Smooth muscle cell (in vitro differentiated cells): ENCODE measurements at regions not wholly inside any gene's neighbourhood (a gene's known extent, or its start where the extent isn't known, plus 50 kb on each side); places are given as distances from the start of the nearest gene placed in this dataset.

ENCODE experiments used
- DNase-seq: peaks from one replicate; lab custom pipeline; 2025; ENCODE audit not compliant: unreplicated experiment; lab: John Stamatoyannopoulos, UW
- H2AFZ ChIP-seq: fragments of 200-600 bp; sonication (generic); 2 replicates; pipeline ENCODE4 v1.6.0; 2016; ENCODE audit warnings: antibody characterized with exemption, low read depth, mild to moderate bottlenecking
- H3F3A ChIP-seq: fragments of 200-600 bp; sonication (generic); 2 replicates; pipeline ENCODE4 v1.6.0; 2017; ENCODE audit warnings: antibody characterized with exemption, low read depth
- H3K27ac ChIP-seq: fragments of 200-600 bp; sonication (generic); 2 replicates; pipeline ENCODE4 v1.5.1; 2016; ENCODE audit warnings: low read depth, mild to moderate bottlenecking
- H3K27me3 ChIP-seq: fragments of 200-600 bp; sonication (generic); 2 replicates; pipeline ENCODE4 v1.6.1; 2016; ENCODE audit warnings: low read depth, mild to moderate bottlenecking
- H3K36me3 ChIP-seq: fragments of 200-600 bp; sonication (generic); 2 replicates; pipeline ENCODE4 v1.5.1; 2016; ENCODE audit warnings: low read depth
- H3K4me1 ChIP-seq: fragments of 200-600 bp; sonication (generic); 2 replicates; pipeline ENCODE4 v1.5.1; 2016; ENCODE audit warnings: low read depth
- H3K4me2 ChIP-seq: fragments of 200-600 bp; sonication (generic); 2 replicates; pipeline ENCODE4 v1.6.0; 2016; ENCODE audit warnings: mild to moderate bottlenecking
- H3K4me3 ChIP-seq: fragments of 200-600 bp; sonication (generic); 2 replicates; pipeline ENCODE4 v1.5.1; 2016; ENCODE audit warnings: mild to moderate bottlenecking
- H3K79me2 ChIP-seq: fragments of 200-600 bp; sonication (generic); 2 replicates; pipeline ENCODE4 v1.6.0; 2016; ENCODE audit warnings: low read depth, mild to moderate bottlenecking
- H3K9ac ChIP-seq: fragments of 200-600 bp; sonication (generic); 2 replicates; pipeline ENCODE4 v1.6.0; 2016; ENCODE audit warnings: low read depth
- H3K9me3 ChIP-seq: fragments of 200-600 bp; sonication (generic); replicated peaks from 2 replicates; pipeline ENCODE4 v1.5.1; 2016; ENCODE audit warnings: low read depth
- H4K20me1 ChIP-seq: fragments of 200-600 bp; sonication (generic); 2 replicates; pipeline ENCODE4 v1.6.0; 2016; ENCODE audit warnings: low read depth
- WGBS: methylation state at CpG from one replicate; pipeline ENCODE4 v1.1.7; 2016; ENCODE audit warnings: low lambda C conversion rate; 5-methylcytosine and 5-hydroxymethylcytosine counted together
- TF ChIP-seq, protein P1 (sequence below): fragments of 200-600 bp; sonication (generic); IDR thresholded peaks from 2 replicates; pipeline ENCODE4 v1.5.1; 2017; ENCODE audit warnings: borderline replicate concordance, mild to moderate bottlenecking, antibody characterized with exemption; ENCODE audit not compliant: insufficient read depth, poor library complexity, severe bottlenecking

DNA sequence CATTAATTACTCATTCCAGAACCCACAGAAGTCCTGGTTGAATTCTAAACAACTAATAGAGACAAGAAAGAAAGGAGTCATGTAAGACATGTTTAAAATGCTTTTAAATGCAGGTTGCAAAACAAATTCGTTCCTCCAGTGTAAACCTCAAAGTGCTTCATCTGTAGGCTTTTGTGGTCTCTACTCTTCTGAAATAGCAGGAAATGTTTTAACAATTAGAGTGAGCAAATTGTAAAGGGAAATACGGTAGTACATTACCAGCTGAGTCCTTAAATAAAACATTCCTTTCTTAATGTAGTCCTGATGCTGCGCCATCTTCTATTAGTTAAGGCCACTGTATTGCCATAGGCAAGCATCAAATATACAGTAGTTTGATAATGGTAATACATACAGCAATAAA is 1934.2 kb upstream of the SEL1L start:
- H3K27ac ChIP-seq = no peak overlapping the region
- TF ChIP-seq, protein P1, sequence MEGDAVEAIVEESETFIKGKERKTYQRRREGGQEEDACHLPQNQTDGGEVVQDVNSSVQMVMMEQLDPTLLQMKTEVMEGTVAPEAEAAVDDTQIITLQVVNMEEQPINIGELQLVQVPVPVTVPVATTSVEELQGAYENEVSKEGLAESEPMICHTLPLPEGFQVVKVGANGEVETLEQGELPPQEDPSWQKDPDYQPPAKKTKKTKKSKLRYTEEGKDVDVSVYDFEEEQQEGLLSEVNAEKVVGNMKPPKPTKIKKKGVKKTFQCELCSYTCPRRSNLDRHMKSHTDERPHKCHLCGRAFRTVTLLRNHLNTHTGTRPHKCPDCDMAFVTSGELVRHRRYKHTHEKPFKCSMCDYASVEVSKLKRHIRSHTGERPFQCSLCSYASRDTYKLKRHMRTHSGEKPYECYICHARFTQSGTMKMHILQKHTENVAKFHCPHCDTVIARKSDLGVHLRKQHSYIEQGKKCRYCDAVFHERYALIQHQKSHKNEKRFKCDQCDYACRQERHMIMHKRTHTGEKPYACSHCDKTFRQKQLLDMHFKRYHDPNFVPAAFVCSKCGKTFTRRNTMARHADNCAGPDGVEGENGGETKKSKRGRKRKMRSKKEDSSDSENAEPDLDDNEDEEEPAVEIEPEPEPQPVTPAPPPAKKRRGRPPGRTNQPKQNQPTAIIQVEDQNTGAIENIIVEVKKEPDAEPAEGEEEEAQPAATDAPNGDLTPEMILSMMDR = no peak
- H3K4me3 ChIP-seq = no peak overlapping the region
- no peaks in the 10 kb centered on the region for H3K4me1 ChIP-seq
- H4K20me1 ChIP-seq = no peaks in the 10 kb centered on the region
- DNase-seq = no peak
- no peak overlapping the region for H3K9ac ChIP-seq
- H3K9me3 ChIP-seq = no peaks in the 10 kb centered on the region
- WGBS = 49% methylated on average over 3 of the region's 3 CpGs
- no peaks in the 10 kb centered on the region for H3K27me3 ChIP-seq
- H3F3A ChIP-seq = no peaks in the 10 kb centered on the region
- H3K79me2 ChIP-seq = no peaks in the 10 kb centered on the region
- H3K4me2 ChIP-seq = peak overlapping the region; percentile 31
- H2AFZ ChIP-seq = peak overlapping the region; percentile 7
- H3K36me3 ChIP-seq = no peaks in the 10 kb centered on the region

DNA sequence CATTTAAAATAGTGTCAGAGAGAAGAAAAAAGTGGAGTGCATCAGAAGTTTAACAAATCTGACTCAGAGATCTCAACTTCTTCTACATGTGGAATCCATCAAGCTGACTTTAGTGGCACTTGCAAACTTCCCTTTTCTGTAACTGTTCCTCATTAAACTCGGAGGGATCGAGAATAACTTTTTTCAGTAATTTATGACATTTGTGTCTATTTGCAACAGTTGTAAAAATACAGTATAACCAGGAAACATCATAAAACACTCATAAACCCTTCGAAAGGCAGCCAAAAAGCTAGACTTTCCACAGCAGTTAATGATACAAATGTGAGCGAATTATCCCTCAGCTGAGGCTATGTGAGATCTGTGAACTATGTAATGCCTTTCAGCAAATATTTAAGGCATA is 1936.8 kb upstream of the SEL1L start:
- TF ChIP-seq, protein P1 = no peak
- Histone ChIP-seq H3K27ac (no peak overlapping the region), H3K79me2 (no peaks in the 10 kb centered on the region), H3F3A (no peaks in the 10 kb centered on the region), H3K4me1 (no peaks in the 10 kb centered on the region), H3K36me3 (no peaks in the 10 kb centered on the region), H3K9me3 (no peaks in the 10 kb centered on the region), H2AFZ (peak overlapping the region; percentile 76), H3K27me3 (no peaks in the 10 kb centered on the region), H3K4me3 (no peak overlapping the region), H3K9ac (no peak overlapping the region), H3K4me2 (peak overlapping the region; percentile 54), H4K20me1 (no peaks in the 10 kb centered on the region)
- WGBS = 30% methylated on average over 4 of the region's 4 CpGs
- no peak for DNase-seq

DNA sequence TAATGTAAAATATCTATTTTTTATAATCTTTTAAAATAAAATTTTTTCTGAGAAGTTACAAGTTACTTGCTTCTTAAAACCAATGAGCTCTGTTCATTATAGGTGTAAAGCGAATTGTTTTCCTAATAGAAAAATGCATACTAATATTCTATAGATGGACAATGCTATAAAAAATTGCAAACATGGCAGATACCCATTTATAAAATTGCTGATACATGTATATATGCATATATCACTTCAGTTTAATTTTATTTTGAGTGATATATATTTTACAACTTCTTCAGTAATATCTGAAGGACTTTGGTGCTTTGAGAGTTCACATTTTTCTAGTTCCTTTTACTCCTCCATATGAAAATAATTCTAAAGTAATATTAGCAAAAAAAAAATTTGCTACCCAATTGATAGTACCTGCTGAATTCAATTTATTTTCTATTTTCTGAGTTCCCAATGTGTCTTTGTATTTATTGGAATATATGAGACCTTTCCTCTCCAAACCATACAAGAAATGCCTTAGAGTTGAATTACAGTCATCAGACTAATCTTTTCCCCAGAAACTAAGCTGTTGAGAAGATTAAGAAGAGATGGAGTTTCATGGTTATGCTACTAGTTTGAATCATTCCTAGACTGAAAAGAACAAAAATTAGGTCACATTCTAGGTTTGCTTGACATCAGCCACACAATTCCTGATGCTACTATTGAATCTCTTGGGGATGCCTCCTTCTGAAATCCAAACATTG is 1937.5 kb upstream of the SEL1L start:
- TF ChIP-seq, protein P1 = no peak
- 95% methylated on average over 1 of the region's 1 CpG for WGBS
- Histone ChIP-seq H3K79me2 (no peaks in the 10 kb centered on the region), H2AFZ (no peak overlapping the region), H3K27me3 (no peaks in the 10 kb centered on the region), H3K9me3 (no peaks in the 10 kb centered on the region), H3K4me2 (peak overlapping the region; percentile 54), H3K27ac (no peak overlapping the region), H3K4me1 (no peaks in the 10 kb centered on the region), H4K20me1 (no peaks in the 10 kb centered on the region), H3K9ac (no peak overlapping the region), H3K36me3 (no peaks in the 10 kb centered on the region), H3F3A (no peaks in the 10 kb centered on the region), H3K4me3 (no peak overlapping the region)
- DNase-seq = no peak
